Chondrocyte (in vitro differentiated cells): ENCODE measurements at regions not wholly inside any gene's neighbourhood (a gene's known extent, or its start where the extent isn't known, plus 50 kb on each side); places are given as distances from the start of the nearest gene placed in this dataset.

Experiments
- DNase-seq: peaks from one replicate; pipeline ENCODE4 v3.0.0; 2021; ENCODE audit warnings: mixed read lengths, low spot score
- H3K27ac Mint-ChIP-seq: one replicate; pipeline ENCODE4 v1.8.0; 2021; ENCODE audit warnings: mild to moderate bottlenecking, moderate library complexity, mixed read lengths; ENCODE audit not compliant: unreplicated experiment
- H3K27me3 Mint-ChIP-seq: 2 replicates; pipeline ENCODE4 v1.8.0; 2021; ENCODE audit warnings: low read depth, mixed read lengths
- H3K36me3 Mint-ChIP-seq: 2 replicates; pipeline ENCODE4 v1.8.0; 2021; ENCODE audit warnings: low read depth, mixed read lengths
- H3K4me1 Mint-ChIP-seq: 2 replicates; pipeline ENCODE4 v1.8.0; 2021; ENCODE audit warnings: low read depth, mild to moderate bottlenecking, mixed read lengths
- H3K4me3 Mint-ChIP-seq: one replicate; pipeline ENCODE4 v1.8.0; 2021; ENCODE audit warnings: mild to moderate bottlenecking, moderate library complexity, mixed read lengths; ENCODE audit not compliant: unreplicated experiment
- H3K9me3 Mint-ChIP-seq: 2 replicates; pipeline ENCODE4 v1.8.0; 2021; ENCODE audit warnings: low read depth, mixed read lengths
- CTCF ChIP-seq: fragments of 200-600 bp; sonication (generic); IDR thresholded peaks from 2 replicates; pipeline ENCODE4 v1.5.0; 2021; ENCODE audit warnings: antibody characterized with exemption, mild to moderate bottlenecking, moderate library complexity

GRCh38 chr7:156000601-156001396 lies 188.5 kb upstream of the SHH start:
- H3K36me3 Mint-ChIP-seq: no peaks in the 10 kb centered on the region
- no peak overlapping the region for H3K4me3 Mint-ChIP-seq
- no peak for DNase-seq
- no peak overlapping the region for H3K27ac Mint-ChIP-seq
- H3K9me3 Mint-ChIP-seq: no peaks in the 10 kb centered on the region
- TF ChIP-seq CTCF: no peak
- H3K27me3 Mint-ChIP-seq: peaks cover 10% of the 10 kb centered on the region
- no peaks in the 10 kb centered on the region for H3K4me1 Mint-ChIP-seq

- H3K27ac Mint-ChIP-seq: no peak overlapping the region
- H3K4me1 Mint-ChIP-seq: no peaks in the 10 kb centered on the region
- no peaks in the 10 kb centered on the region for H3K9me3 Mint-ChIP-seq
- H3K27me3 Mint-ChIP-seq: peaks cover 11% of the 10 kb centered on the region
- no peak overlapping the region for H3K4me3 Mint-ChIP-seq
- TF ChIP-seq CTCF: no peak
- DNase-seq: no peak
- H3K36me3 Mint-ChIP-seq: no peaks in the 10 kb centered on the region
These were observed 187.6 kb upstream of the SHH start for GRCh38 chr7:155999631-156000489.

GRCh38 chr7:155998766-155999630 lies 186.7 kb upstream of the SHH start:
- Mint-ChIP-seq H3K27ac (no peak overlapping the region), H3K36me3 (no peaks in the 10 kb centered on the region), H3K27me3 (peaks cover 20% of the 10 kb centered on the region), H3K4me3 (no peak overlapping the region), H3K9me3 (no peaks in the 10 kb centered on the region), H3K4me1 (no peaks in the 10 kb centered on the region)
- peak; percentile 77 for DNase-seq
- no peak for TF ChIP-seq CTCF

DNA sequence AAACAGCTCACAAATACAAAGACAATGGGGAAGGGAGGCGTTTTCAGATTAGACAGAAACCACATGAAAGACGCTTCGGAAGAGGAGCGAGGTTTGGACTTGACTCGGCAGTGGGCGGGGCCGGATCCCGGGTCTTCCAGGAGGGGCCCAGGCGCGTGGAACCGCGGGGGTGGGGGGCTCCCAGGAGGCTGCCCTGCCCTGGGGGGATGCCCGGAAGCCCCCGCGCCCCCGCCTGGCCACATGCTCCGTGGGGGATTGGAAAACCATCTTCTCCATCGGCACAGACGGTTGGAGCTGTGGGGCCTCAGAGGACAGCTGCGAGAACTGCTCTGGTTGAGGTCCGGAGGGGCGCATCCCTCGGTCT lies 186.0 kb upstream of the SHH start:
- H3K27me3 Mint-ChIP-seq: peaks cover 17% of the 10 kb centered on the region
- H3K9me3 Mint-ChIP-seq: no peaks in the 10 kb centered on the region
- TF ChIP-seq CTCF: no peak
- DNase-seq: peak; percentile 70
- H3K4me1 Mint-ChIP-seq: no peaks in the 10 kb centered on the region
- no peak overlapping the region for H3K4me3 Mint-ChIP-seq
- H3K36me3 Mint-ChIP-seq: no peaks in the 10 kb centered on the region
- H3K27ac Mint-ChIP-seq: no peak overlapping the region
